ENCODE measurements at regions not wholly inside any gene's neighbourhood (a gene's known extent, or its start where the extent isn't known, plus 50 kb on each side); places are given as distances from the start of the nearest gene placed in this dataset.

DNA sequence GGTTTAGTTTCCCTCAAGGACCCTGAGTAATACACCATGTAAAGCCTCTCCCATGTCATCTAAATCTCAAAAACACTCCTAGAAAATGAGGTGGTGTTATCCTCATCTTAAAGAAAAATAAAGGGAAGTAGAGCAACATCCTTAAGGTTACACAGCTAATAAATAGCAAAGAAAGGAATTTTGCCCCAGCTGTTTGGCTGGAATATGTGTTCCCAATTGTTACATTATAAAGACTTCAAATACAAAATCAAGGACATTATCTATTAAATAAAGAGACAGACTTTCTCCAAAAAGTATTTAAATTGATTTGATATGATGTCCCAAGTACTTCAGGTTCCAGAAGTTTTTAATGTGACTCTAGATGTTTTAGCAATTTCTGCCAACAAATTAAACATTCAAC, 57.9 kb upstream of the IL15 start:
- Histone ChIP-seq H3K4me3 (ENCODE audit: low read depth, low read length) (no peak overlapping the region), H3K27me3 (ENCODE audit: control insufficient read depth, insufficient read depth, low read length) (no peaks in the 10 kb centered on the region), H3K36me3 (ENCODE audit: control insufficient read depth, insufficient read depth, low read length) (no peaks in the 10 kb centered on the region)
- TF ChIP-seq, protein P1, sequence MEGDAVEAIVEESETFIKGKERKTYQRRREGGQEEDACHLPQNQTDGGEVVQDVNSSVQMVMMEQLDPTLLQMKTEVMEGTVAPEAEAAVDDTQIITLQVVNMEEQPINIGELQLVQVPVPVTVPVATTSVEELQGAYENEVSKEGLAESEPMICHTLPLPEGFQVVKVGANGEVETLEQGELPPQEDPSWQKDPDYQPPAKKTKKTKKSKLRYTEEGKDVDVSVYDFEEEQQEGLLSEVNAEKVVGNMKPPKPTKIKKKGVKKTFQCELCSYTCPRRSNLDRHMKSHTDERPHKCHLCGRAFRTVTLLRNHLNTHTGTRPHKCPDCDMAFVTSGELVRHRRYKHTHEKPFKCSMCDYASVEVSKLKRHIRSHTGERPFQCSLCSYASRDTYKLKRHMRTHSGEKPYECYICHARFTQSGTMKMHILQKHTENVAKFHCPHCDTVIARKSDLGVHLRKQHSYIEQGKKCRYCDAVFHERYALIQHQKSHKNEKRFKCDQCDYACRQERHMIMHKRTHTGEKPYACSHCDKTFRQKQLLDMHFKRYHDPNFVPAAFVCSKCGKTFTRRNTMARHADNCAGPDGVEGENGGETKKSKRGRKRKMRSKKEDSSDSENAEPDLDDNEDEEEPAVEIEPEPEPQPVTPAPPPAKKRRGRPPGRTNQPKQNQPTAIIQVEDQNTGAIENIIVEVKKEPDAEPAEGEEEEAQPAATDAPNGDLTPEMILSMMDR (IDR thresholded peaks at IDR 0.05; ENCODE audit: insufficient read depth, low read length, severe bottlenecking), result no peak
- DNase-seq (ENCODE audit: low read depth), result no peak
- FAIRE-seq, result no peak

DNA sequence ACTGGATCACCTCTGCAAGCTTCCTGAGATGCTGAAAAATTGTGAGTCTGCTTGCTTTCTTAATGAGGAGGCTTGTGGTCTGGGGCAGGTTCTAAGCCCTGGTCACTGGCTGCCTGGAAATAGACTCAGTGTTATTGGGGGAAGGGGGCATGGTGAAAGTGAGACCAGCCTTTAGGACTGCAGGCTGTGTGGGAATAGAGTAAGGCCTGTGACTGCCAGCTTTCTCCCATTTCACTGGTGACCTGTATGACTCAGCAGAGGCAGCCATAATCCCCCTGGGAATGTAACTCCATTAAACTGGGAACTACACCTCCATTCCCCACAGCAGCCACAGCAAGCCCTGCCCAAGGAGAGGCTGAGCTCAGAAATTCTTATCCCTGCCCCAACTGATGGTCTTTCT, 55.9 kb upstream of the IL15 start:
- TF ChIP-seq, protein P1 (IDR thresholded peaks at IDR 0.05; ENCODE audit: insufficient read depth, low read length, severe bottlenecking), result no peak
- FAIRE-seq (no peak), DNase-seq (ENCODE audit: low read depth) (no peak)
- no peak overlapping the region for H3K4me3 ChIP-seq (ENCODE audit: low read depth, low read length)
- no peaks in the 10 kb centered on the region for H3K36me3 ChIP-seq (ENCODE audit: control insufficient read depth, insufficient read depth, low read length)
- no peaks in the 10 kb centered on the region for H3K27me3 ChIP-seq (ENCODE audit: control insufficient read depth, insufficient read depth, low read length)
